ENCODE measurements at regions not wholly inside any gene's neighbourhood (a gene's known extent, or its start where the extent isn't known, plus 50 kb on each side); places are given as distances from the start of the nearest gene placed in this dataset.
A peak's percentile ranks its signal among the peaks of the same experiment; 100 is the strongest.

GRCh38 chr10:113273181-113274163 is 279.4 kb upstream of the HABP2 start:
- H3K36me3 Mint-ChIP-seq (ENCODE audit: unreplicated experiment), result peaks cover 12% of the 10 kb centered on the region
- peak overlapping the region; percentile 93 for H3K27ac Mint-ChIP-seq (ENCODE audit: unreplicated experiment)
- TF ChIP-seq CTCF (IDR thresholded peaks at IDR 0.05), result peak; percentile 44
- no peak for DNase-seq (ENCODE audit: extremely low spot score, unreplicated experiment)
- H3K9me3 Mint-ChIP-seq (ENCODE audit: unreplicated experiment), result peaks cover 12% of the 10 kb centered on the region
- peaks cover 56% of the 10 kb centered on the region for H3K4me1 Mint-ChIP-seq (ENCODE audit: unreplicated experiment)
- no peaks in the 10 kb centered on the region for H3K27me3 Mint-ChIP-seq (ENCODE audit: unreplicated experiment)
- peak overlapping the region; percentile 52 for H3K4me3 Mint-ChIP-seq (ENCODE audit: unreplicated experiment)

- H3K4me1 Mint-ChIP-seq (ENCODE audit: unreplicated experiment), result peaks cover 58% of the 10 kb centered on the region
- H3K4me3 Mint-ChIP-seq (ENCODE audit: unreplicated experiment), result peak overlapping the region; percentile 3
- no peak for TF ChIP-seq CTCF (IDR thresholded peaks at IDR 0.05)
- no peaks in the 10 kb centered on the region for H3K27me3 Mint-ChIP-seq (ENCODE audit: unreplicated experiment)
- DNase-seq (ENCODE audit: extremely low spot score, unreplicated experiment), result peak; percentile 92
- peaks cover 12% of the 10 kb centered on the region for H3K9me3 Mint-ChIP-seq (ENCODE audit: unreplicated experiment)
- peak overlapping the region; percentile 93 for H3K27ac Mint-ChIP-seq (ENCODE audit: unreplicated experiment)
- peaks cover 12% of the 10 kb centered on the region for H3K36me3 Mint-ChIP-seq (ENCODE audit: unreplicated experiment)
Observed at GRCh38 chr10:113274176-113274829, 278.6 kb upstream of the HABP2 start.

GRCh38 chr10:113278221-113278620 is 274.6 kb upstream of the HABP2 start:
- H3K9me3 Mint-ChIP-seq (ENCODE audit: unreplicated experiment), result peaks cover 12% of the 10 kb centered on the region
- H3K36me3 Mint-ChIP-seq (ENCODE audit: unreplicated experiment), result peaks cover 12% of the 10 kb centered on the region
- no peak overlapping the region for H3K4me3 Mint-ChIP-seq (ENCODE audit: unreplicated experiment)
- H3K27me3 Mint-ChIP-seq (ENCODE audit: unreplicated experiment), result no peaks in the 10 kb centered on the region
- H3K27ac Mint-ChIP-seq (ENCODE audit: unreplicated experiment), result peak overlapping the region; percentile 82
- H3K4me1 Mint-ChIP-seq (ENCODE audit: unreplicated experiment), result peaks cover 55% of the 10 kb centered on the region
- no peak for TF ChIP-seq CTCF (IDR thresholded peaks at IDR 0.05)
- DNase-seq (ENCODE audit: extremely low spot score, unreplicated experiment), result no peak

GRCh38 chr10:113278664-113279063 is 274.2 kb upstream of the HABP2 start:
- peak overlapping the region; percentile 82 for H3K27ac Mint-ChIP-seq (ENCODE audit: unreplicated experiment)
- peaks cover 51% of the 10 kb centered on the region for H3K4me1 Mint-ChIP-seq (ENCODE audit: unreplicated experiment)
- TF ChIP-seq CTCF (IDR thresholded peaks at IDR 0.05), result no peak
- H3K4me3 Mint-ChIP-seq (ENCODE audit: unreplicated experiment), result no peak overlapping the region
- no peak for DNase-seq (ENCODE audit: extremely low spot score, unreplicated experiment)
- no peaks in the 10 kb centered on the region for H3K27me3 Mint-ChIP-seq (ENCODE audit: unreplicated experiment)
- peaks cover 12% of the 10 kb centered on the region for H3K9me3 Mint-ChIP-seq (ENCODE audit: unreplicated experiment)
- H3K36me3 Mint-ChIP-seq (ENCODE audit: unreplicated experiment), result peaks cover 12% of the 10 kb centered on the region

- peaks cover 13% of the 10 kb centered on the region for H3K9me3 Mint-ChIP-seq (ENCODE audit: unreplicated experiment)
- no peaks in the 10 kb centered on the region for H3K27me3 Mint-ChIP-seq (ENCODE audit: unreplicated experiment)
- H3K36me3 Mint-ChIP-seq (ENCODE audit: unreplicated experiment), result peaks cover 12% of the 10 kb centered on the region
- peak overlapping the region; percentile 82 for H3K27ac Mint-ChIP-seq (ENCODE audit: unreplicated experiment)
- H3K4me1 Mint-ChIP-seq (ENCODE audit: unreplicated experiment), result peaks cover 46% of the 10 kb centered on the region
- no peak for TF ChIP-seq CTCF (IDR thresholded peaks at IDR 0.05)
- H3K4me3 Mint-ChIP-seq (ENCODE audit: unreplicated experiment), result no peak overlapping the region
- DNase-seq (ENCODE audit: extremely low spot score, unreplicated experiment), result no peak
Observed at GRCh38 chr10:113279262-113279661, 273.6 kb upstream of the HABP2 start.

Data from osteocyte (in vitro differentiated cells).